ENCODE measurements at regions not wholly inside any gene's neighbourhood (a gene's known extent, or its start where the extent isn't known, plus 50 kb on each side); places are given as distances from the start of the nearest gene placed in this dataset.

DNA sequence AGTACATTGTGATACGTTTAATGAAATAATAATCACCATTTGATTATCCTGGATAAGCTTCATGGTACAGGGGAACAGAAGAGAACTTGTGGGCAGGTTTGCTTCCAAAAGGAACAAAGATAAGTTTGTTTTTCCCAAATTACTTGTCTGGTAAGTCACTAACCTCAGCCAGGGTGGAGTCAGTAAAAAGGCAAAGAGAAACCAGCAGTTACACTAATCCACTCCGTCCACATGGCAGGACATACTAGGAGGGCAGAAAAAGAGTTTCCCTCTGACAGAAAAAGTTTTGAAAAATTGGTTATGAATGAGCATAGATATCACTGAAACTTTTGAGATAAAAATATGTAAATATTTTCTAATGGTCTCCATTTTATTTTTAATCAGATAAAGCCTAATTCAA, 285.9 kb downstream of the IL15 start:
- no peak for DNase-seq

DNA sequence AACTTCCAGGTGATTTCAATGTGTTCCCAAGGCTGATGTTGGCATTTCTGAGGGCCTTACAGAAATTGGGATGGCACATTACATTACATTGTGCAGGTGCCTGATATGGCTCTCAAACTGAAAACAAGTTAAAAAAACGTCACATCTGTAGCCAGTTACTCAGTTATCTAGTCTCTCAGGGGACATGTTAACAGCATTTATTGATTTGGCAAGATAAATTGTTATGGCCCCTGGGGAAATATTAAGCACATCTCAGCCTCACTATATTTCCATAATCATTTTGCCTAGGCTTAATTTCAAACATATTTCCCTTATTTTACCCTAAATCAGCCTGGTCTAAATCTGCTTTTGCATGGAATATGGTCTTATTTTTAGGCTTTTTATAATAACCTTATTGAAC, 290.0 kb downstream of the IL15 start:
- DNase-seq, result no peak

DNA sequence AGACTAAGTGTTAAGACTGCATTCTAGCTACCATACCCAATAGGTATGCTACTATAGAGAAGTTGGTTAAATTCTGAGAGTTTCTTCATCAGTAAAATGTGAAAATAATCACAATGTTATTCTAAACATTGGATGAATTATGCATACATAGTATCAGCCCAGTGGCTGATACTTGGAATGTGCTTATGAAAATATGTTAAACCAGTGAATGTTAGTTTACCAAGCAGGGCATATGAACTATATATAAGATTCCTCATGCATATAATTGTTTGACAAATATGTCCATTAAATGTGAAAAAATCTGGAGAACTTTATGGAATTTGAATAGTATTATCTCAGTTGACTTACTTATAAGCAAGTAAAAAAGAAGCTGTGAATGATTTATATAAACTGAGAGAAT, 296.1 kb downstream of the IL15 start:
- no peak for DNase-seq

DNA sequence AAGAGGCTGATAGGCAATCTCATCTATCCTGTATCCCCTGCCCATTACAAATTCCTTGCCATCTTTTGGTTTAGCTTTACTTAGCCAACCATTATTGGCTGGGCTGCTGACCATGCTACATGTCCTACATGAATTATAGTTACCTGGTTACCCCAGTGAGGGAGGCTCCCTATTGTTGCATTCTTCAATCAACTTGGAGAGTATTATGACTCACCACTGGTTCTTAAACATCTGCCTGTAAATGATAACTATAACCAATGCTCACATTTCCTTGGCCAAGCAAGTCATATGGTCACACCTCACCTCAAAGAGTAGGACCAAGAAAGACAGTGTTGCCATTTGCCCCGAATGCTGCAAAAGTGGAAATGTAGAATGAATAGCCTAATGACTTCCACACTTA, 297.6 kb downstream of the IL15 start:
- DNase-seq, result no peak

- DNase-seq, result no peak
Observed at GRCh38 chr4:141955696-141956095, 319.3 kb downstream of the IL15 start.

DNA sequence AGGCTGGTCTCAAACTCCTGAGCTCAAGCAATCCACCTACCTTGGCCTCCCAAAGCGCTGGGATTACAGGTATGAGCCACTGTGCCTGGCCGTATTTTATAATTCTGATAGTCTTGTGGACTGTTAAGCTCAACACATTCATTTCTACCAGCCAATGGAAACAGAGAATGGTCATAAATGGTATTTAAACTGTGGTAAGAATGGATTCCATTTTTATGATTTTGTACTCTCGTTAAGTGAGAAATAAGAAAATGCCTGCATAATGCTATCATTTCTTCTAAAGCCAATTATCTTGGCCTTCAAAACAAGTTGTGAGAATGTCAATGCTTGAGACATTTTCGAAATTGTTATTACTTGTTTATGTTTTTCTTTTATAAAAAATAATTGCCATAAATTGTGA, 321.0 kb downstream of the IL15 start:
- DNase-seq, result no peak

DNA sequence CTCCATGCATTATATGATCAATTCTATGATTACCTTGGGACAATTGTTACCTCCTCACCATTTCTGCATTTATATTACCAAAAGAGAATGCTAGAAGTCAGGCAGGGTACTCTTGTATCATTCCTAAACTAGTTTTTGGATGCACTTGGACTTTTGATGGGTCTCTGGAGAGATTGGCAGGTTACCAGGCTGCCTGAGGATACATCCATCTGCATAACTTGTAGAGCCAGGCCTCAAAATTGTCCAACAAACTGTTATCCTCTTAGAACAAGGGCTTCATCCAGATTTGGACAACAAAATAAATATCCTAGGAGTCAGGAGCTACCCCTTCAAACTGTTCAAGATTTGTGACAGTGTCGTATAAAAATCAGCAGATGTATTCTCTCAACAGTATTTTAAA, 326.1 kb downstream of the IL15 start:
- DNase-seq, result no peak

DNA sequence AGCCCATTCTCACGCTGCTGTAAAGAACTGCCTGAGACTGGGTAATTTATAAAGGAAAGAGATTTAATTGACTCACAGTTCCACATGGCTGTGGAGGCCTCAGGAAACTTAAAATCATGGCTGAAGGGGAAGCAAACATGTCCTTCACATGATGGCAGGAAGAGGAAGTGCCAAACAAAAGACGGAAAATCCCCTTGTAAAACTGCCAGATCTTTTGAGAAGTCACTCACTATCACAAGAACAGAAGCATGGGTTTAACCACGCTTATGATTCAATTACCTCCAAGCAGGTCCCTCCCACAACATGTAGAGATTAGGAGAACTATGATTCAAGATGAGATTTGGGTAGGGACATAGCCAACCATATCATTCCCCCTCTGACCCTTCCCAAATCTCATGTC, 335.5 kb downstream of the IL15 start:
- DNase-seq, result no peak

GRCh38 chr4:141972950-141973349, 336.6 kb downstream of the IL15 start:
- no peak for DNase-seq

Data from NCI-H146 (cell line).